NCI-H146 (cell line): ENCODE measurements at regions not wholly inside any gene's neighbourhood (a gene's known extent, or its start where the extent isn't known, plus 50 kb on each side); places are given as distances from the start of the nearest gene placed in this dataset.

ENCODE experiments used
- DNase-seq: peaks from one replicate; lab custom pipeline; 2025; lab: John Stamatoyannopoulos, UW

- DNase-seq, result no peak
These were observed 128.7 kb upstream of the ATP6AP2 start for GRCh38 chrX:40452031-40452430.

- DNase-seq, result no peak
These were observed 130.6 kb upstream of the ATP6AP2 start for GRCh38 chrX:40449956-40450706.

GRCh38 chrX:40449396-40449795 lies 131.4 kb upstream of the ATP6AP2 start:
- DNase-seq, result no peak

GRCh38 chrX:40448793-40449192 lies 132.0 kb upstream of the ATP6AP2 start:
- DNase-seq, result no peak

GRCh38 chrX:40446921-40447320 lies 133.8 kb upstream of the ATP6AP2 start:
- no peak for DNase-seq

GRCh38 chrX:40445691-40446090 lies 135.1 kb upstream of the ATP6AP2 start:
- no peak for DNase-seq

- DNase-seq, result no peak
These were observed 135.8 kb upstream of the ATP6AP2 start for GRCh38 chrX:40444798-40445496.

- DNase-seq, result no peak
These were observed 136.6 kb upstream of the ATP6AP2 start for GRCh38 chrX:40444133-40444532.

GRCh38 chrX:40440866-40441265 lies 139.9 kb upstream of the ATP6AP2 start:
- DNase-seq, result no peak

- DNase-seq, result no peak
These were observed 140.9 kb upstream of the ATP6AP2 start for GRCh38 chrX:40439625-40440532.

GRCh38 chrX:40437348-40437747 lies 143.4 kb upstream of the ATP6AP2 start:
- DNase-seq, result no peak

- peak; percentile 69 for DNase-seq
These were observed 145.8 kb upstream of the ATP6AP2 start for GRCh38 chrX:40434947-40435346.

GRCh38 chrX:40434443-40434842 lies 146.3 kb upstream of the ATP6AP2 start:
- no peak for DNase-seq

- DNase-seq, result no peak
These were observed 147.6 kb upstream of the ATP6AP2 start for GRCh38 chrX:40433160-40433559.

- no peak for DNase-seq
These were observed 156.5 kb upstream of the ATP6AP2 start for GRCh38 chrX:40424259-40424658.

- no peak for DNase-seq
These were observed 157.5 kb upstream of the ATP6AP2 start for GRCh38 chrX:40423299-40423698.

- DNase-seq, result no peak
These were observed 158.7 kb upstream of the ATP6AP2 start for GRCh38 chrX:40422021-40422420.

- no peak for DNase-seq
These were observed 159.7 kb upstream of the ATP6AP2 start for GRCh38 chrX:40420899-40421729.

GRCh38 chrX:40418813-40419195 lies 162.0 kb upstream of the ATP6AP2 start:
- no peak for DNase-seq

- no peak for DNase-seq
These were observed 162.5 kb upstream of the ATP6AP2 start for GRCh38 chrX:40418146-40418812.

GRCh38 chrX:40415675-40416074 lies 165.1 kb upstream of the ATP6AP2 start:
- no peak for DNase-seq
